ENCODE measurements at regions not wholly inside any gene's neighbourhood (a gene's known extent, or its start where the extent isn't known, plus 50 kb on each side); places are given as distances from the start of the nearest gene placed in this dataset.

- TF ChIP-seq POLR2A (IDR thresholded peaks at IDR 0.05) (no peak), CTCF (IDR thresholded peaks at IDR 0.05 in 8 of 11, conservative IDR thresholded peaks at IDR 0.05 in 3 of 11) (no peak), POLR2AphosphoS5 (IDR thresholded peaks at IDR 0.05) (no peak)
Measured at GRCh38 chr1:11338284-11338924, 65.4 kb downstream of the UBIAD1 start.
